IPS-NIHi7 (cell line): ENCODE measurements at regions not wholly inside any gene's neighbourhood (a gene's known extent, or its start where the extent isn't known, plus 50 kb on each side); places are given as distances from the start of the nearest gene placed in this dataset.

ENCODE experiments used
- DNase-seq: peaks from one replicate; pipeline ENCODE4 v3.0.0; 2012; ENCODE audit warnings: mixed read lengths; ENCODE audit errors: extremely low spot score

DNA sequence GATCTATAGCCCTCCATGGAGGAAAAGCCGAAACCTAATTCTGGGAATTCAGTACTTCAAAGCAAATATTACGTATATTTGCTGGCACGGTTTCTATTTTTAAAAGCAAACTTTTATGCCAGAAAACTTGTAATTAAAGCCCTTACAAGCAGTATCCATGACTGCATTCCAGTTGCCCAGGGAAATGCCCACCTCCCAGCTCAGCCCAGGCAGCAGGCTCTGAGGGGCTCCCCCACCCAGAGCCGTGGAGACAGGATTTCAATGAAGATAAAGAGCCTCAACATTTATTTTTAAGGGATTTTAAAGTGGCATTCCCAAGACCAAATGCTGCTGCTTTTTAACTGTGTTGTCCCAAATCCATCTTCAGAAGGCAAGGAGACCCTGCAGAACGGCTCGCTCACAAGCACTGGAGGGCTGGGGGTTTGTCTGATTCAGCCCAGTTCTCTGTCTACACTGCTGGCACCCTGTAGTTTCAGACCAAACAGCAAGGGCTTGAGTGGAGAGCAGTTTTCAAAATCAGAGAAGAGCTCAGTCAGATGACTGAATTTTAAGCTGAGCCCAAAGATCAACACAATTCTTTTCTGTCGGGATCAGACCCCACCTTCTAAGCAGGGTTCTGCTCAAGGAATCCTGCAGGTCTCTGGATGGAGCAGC lies 105.1 kb downstream of the KCNF1 start:
- DNase-seq: no peak

DNA sequence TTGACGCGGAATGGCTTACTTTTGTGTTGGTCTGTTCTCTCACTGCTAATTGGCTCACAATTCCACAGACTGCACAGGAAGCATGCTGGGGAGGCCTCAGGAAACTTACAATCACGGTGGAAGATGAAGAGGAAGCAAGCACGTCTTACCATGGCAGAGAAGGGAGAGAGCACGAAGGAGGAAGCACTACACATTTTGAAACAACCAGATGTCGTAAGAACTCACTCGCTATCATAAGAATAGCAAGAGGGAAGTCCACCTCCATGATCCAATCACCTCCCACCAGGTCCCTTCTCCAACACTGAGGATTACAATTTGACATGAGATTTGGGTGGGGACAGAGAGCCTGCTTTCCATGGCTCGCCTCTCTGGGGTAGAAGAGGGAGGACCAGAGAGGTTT lies 106.2 kb downstream of the KCNF1 start:
- no peak for DNase-seq

DNA sequence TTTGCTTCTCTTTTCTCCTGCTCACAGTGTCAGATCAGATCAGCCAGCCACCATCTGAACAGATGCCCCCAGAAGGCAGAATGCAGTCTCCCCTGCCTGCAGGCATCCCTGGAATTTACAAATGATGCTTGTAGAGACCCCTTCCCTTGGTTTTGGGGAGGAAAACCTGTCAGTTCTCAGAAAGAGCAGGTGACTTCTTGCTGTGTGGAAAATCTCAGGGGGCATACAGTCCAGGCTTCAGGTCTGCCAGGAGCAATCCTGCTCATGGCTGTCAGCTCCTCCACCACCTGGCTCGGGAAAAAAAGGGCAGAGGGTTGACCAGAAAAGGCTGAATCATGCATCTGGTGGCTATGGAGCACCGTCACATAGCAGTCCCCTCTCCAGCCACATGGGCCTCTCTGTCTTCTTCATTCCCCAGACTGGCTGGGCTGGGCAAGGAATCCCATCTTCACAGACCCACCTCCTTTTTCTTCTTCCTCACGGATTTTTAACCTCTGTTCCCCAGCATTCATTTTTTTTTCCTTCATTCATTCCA lies 107.0 kb downstream of the KCNF1 start:
- DNase-seq: no peak

DNA sequence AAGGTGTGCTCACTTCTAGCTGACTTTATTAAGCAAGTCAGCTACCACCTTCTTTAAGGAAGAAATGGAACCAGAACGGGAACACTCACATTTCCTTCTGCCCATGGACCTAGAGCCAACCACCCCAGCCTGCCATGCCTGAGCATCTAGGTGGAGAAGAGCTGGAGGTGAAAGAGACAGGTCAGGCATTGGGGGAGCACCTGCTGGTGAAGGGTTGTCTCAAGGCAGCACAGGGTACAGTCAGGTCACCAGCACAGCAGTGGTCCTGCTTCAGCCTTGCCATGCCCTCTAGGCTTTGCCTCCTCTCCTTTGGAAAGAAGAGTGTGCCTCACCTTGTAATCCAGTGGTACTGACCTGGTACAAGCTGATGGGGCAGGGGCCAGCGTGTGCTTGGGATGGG lies 107.9 kb downstream of the KCNF1 start:
- no peak for DNase-seq

DNA sequence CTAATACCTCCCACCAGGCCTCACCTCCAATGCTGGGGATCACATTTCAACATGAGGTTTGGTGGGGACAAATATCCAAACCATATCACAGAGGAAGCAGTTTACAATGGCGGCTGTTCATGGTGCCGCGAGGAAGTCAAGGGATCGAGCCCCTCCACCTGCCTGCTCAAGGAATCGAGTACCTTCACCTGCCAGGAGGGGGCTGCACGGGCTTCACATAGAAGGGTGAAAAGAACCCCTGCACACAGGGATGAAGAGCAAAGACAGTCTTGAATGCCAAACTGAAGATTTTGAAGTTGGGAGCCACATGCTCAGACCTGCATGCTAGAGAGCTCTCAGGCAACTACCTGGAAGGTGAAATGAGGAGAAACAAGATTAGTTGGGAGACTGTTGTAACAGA lies 110.3 kb downstream of the KCNF1 start:
- no peak for DNase-seq

DNA sequence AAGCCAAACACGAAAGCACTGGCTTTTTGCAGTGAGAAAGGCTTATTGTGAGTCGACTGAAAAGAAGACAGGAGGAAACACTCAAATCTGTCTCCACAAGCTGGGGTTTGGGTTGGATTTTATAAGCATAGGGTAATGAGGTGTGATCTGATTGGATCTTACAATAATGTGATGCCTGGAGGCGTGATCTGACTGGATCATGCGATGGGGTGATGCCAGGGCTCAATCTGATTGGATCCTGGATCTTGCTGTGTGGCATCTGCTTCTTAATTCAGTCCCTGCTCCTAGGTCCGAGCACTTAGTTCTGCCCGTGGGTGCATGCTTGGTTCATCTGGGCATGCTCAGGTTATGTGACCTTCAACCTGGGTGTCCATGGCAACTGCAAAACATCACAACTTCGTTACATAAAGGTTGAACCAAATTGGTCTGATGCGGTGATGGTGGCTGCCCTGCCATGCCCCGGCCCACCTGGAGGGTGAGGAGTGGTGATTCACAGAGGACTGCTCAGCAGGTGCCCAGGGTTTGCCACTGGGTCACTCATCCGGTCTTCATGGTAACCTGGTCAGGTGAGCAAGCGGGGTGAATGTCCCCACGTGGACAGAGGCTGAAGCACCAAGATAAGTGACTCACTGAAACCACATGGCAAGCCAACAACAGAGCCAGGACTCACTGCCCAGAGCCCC lies 111.0 kb downstream of the KCNF1 start:
- DNase-seq: no peak

DNA sequence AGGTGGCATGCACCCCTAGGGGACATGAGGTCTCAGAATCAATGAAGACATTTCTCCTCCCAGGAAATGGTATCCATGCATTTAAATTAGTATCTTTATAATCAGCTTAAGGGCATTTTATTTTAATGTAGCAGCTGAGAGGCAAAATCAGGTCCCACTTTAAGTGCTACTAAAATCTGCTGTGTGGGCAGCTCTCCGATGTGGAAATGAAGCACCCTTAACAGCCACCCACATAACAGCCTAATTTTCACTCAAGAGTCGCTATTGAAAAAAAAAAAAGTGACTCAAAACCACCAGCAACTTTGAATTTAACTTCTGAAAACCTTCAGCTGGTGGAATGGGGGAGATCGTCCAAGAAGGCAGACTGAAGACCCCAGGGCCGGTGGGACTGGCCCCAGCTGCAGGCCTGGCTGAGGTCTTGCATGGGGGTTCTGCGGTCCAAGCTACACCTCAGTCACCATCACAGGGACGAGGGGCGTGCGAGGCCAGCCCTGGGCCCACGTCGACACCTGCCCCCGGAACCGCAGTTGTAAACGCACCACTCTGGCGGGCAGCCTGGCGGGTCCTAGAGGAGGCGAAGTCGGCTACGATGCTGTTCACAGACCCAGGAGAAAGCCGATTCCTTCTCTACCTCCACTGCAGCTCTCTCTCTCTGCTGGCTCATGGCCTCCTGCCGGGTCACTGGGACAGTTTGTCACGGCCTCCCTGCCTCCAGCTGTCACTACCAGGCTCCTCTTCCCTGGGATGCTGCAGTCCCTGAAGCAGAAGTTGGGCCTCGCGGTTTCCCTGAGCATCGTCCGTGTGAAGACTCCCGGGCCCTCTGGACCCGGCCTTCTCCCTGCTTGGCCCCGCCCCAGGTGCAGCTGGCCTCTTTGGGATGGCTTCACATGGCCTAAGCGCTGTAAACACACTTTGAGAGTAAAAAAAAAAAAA lies 111.9 kb downstream of the KCNF1 start:
- no peak for DNase-seq

DNA sequence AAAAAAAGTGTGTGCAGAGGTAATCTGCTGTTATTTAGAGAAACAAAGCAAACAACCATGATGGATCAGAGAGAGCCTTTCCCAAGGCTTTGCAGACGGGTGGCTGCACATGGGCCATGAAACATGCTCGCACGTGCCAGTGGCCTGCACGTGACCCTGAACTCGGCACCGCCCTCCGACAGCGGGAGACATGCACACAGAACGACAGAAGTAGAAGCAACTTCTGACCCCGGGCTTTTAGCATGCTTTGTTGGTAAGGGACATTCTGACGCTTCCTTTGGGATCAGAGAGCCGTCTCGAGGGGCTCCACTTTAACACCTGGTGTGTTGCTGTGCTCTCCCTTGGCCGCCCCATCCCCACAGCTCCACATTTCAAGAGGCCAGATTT lies 112.5 kb downstream of the KCNF1 start:
- DNase-seq: no peak

DNA sequence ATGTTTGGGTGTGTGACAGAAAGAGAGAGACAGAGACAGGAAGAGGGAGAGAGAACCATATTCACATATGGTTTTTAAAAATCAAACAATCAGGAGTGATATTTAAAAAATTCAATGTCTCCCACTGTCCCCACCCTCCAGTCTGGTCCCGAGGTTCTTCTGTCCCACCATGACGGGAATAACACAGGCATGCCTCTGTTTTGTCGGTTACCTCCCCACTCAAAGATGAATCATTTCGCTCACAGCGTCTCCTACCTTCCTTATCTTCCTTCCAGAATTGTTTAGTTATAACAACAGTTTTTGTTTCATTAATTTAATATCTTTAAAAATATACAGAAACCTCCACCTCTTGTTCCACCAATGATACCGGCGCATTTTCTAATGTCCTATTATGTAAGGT lies 113.0 kb downstream of the KCNF1 start:
- no peak for DNase-seq

DNA sequence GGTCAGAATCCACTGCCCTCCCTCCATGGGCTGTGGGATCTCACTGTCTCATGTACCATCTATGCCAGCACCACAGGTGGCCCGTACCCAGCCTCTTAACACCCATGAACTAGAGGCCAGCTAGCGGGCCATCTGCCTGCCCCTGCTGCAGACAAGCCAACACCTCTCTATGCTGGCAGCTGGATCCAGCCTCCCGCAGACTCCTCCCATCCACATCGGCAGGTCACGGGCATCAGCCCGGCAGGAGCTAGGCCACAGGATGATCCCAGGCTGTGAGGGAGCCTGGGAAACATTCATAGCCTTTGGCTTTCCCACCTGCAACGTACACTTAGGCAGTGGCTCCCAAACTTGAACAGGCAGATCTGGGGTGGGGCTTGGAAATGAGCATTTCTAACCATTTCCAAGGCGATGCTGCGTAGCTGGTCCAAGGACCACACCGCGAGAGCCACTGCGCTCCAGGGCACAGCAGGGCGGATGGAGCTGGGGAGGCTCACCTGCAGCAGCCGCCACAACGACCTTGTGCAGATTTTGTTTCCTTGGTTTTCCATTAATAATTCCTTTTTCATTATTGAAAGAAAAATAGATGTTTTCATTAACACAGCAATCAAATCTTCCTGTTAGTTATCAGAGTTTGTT lies 114.7 kb downstream of the KCNF1 start:
- DNase-seq: no peak

DNA sequence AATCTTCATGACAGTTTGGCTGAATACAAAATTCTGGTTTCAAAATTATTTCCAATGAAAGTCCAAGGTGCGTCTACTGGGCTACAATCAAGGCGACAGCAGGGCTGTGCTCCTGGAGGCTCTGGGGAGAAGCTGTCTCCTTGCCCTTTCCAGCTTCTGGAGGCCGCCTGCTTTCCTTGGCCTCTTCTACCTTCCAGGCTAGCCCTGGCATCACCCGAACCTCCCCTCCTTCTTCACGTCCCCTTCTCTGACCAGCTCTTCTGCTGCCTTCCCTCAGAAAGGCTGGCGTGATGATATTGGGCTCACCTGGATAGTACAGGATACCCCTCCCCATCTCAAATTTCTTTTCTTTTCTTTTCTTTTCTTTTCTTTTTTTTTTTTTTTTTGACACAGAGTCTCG lies 115.5 kb downstream of the KCNF1 start:
- DNase-seq: no peak

DNA sequence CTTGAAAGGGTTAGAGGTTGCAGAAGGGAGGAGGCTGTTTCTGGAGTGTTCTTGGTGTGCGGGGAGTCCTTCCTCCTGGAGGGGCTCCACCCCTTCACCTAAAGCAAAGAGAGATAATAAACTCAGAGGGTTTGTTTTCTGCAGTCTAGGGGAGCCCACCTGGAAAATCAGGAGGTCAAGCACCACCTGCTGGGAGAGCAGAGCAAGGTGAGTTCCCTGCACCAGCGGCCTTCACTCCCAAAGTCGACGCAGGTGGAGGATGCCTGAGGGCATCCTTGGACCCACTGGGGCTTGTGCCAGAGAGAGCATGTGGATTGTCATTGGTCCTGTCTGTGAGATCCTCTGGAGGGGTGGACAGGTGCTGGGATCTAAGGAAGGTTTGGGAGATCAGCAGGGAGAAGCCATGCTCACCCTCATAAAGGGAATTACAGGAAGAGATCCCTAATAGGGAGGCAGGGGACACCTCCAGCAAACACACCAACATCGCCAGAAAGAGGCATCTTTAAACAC lies 116.7 kb downstream of the KCNF1 start:
- DNase-seq: no peak

DNA sequence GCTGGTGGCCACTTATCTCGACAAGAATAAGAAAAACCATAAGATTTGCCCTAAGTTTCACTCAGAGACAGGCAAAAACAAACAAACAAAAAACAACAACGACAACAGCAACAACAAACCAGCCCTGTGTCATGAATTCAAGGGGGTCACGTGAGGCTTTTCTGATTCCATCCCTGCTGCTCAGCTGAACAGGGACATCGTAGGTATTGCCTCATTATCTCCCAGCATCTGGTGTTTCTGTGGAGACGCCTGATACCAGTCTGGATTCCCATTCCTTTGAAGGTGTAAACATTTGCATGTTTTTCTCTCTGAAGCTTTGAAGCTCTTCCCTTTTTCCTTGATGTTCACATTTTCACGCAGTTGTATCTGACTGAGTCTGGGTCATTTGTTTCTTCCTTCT lies 117.4 kb downstream of the KCNF1 start:
- DNase-seq: no peak

DNA sequence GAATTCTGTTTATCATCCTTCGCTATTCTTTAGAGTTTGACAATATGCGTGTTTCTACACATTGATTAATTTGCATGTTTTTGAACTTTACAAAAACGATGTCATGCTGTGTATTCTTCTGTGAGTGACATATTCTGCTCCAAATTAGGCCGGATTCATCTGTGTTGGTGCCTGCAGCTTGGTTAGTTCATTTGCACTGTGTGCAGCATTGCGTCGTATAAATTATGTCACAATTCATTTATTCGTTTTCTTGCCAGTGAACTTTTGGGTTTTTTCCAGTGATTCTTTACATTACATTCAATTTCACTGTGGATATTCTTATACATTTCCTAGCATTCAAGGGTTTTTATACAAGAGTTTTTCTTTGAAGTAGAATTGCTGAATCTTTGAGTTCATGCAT lies 118.3 kb downstream of the KCNF1 start:
- DNase-seq: no peak

DNA sequence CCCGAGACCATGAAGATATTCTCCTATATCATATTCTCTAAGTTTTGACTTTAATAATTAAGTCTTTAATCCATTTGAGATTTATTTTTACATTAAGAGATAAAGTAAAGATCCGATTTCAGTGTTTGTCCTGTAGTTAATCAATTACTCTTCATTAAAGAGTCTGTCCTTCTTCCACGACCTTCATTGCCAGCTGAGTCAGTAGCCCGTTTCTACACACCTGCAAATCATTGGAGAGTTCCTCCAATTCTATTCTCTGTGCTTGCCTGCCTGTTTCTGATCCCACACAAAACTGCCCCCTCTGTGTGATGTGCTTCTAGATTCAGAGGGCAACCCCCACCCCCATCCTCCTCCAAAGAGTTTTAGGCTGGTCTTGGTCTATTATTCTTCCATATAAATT lies 119.2 kb downstream of the KCNF1 start:
- DNase-seq: no peak

DNA sequence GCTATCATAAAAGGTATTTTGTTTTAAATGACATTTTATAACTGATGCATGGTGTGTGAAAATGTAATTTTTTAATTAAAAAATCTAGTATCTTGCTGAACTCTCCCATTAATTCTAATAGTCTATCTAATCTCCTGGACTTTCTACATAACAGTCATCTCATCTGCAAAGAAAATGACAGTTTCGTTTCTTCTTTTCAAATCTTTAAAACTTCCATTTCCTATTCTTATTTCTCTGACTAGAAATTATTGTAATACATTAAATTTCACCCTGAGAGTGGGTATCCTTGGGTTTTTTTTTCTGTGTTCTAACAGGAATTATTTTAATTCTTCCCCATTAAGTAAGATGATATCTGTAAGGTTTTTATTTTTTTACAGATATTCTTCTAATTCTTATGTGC lies 120.1 kb downstream of the KCNF1 start:
- DNase-seq: no peak

DNA sequence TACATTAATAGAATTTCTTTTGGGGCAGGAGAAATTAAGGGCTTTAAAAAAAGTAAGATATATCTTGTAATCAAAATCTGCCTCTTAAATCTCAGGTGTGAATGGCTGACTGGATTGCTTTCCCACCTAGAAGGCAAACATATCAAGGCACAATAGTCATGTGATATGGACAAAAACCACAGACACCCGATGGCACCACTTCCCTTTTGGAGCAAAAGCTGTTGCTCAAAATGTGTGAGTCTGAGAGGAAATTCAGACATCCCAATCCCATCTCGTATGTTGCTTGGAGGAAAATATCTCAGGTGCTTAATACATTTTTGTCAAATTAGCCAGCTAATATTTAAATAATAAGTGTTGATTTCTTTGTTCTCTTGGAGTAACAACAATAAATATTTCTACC lies 120.7 kb downstream of the KCNF1 start:
- no peak for DNase-seq

DNA sequence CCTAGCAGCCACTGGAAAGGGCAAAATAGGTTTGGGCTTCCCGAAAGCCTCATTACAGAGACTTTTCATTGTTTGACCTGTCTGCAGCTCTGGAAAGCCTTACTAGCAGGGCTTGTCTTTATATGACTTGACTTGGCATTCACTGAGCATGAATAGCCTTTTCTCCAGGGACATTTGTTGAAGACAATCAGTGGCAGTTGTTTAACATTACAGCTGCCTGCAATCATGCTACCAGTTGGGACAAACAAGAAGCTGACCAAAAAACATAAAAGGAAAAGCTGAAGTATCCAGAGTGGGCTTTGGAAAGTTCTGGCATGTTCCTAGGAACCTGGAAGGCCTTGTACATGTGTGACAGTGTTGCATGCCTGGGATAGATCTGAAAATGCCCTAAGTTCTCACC lies 121.4 kb downstream of the KCNF1 start:
- DNase-seq: no peak

DNA sequence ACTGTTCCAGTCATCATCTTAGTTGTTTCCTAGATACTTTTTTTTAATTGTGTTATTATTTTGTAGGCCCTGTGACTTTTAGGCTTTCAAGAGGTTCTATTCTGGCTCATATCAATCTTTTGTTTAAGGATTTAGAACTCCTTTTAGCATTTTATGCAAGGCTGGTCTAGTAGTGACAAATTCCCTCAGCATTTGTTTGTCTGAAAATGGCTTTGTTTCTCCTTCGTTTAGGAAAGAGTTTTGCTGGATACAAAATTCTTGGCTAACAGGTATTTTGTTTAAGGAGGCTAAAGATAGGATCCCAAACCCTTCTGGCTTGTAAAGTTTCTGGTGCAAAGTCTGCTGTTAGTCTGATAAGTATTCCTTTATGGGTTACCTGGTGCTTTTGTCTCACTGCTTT lies 116.6 kb upstream of the SLC66A3 start:
- DNase-seq: no peak

DNA sequence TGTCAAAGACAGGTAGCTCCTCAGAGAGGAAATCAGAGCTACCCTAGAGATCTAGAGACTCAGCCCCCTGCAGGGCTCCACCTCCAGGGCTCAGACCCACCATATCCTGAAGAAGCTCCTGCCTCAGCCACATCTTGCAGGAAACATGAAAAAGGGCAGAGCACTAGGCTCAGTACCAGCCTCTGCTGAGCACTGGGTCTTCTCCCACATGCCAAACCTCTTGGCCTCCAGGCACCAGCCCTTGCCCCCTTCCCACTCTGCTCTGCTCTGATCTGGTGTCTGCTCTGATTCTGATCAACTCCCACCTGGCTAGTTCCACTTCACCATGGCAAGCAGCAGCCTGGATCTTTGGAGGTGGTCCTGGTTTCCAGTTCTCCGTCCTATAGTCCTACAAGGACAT lies 114.3 kb upstream of the SLC66A3 start:
- no peak for DNase-seq

DNA sequence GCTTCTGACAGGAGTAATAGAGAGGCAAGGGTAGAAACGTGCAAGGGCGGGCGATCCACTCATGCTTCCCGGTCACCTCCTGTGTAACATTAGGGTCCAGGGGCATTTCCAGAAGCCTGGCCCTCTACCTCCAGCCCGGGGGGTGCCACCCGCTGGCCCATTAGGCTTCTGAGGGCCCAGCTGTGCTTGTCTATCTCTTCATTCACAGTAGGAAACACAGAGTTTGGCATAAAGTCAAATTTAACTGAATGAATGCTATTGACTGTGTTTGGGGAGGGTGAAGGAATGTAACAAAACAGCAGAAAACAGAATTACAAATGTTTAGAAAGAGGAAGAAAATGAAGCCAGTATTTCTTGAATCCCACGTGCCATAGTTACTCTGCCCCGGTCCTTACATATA lies 112.4 kb upstream of the SLC66A3 start:
- DNase-seq: no peak

DNA sequence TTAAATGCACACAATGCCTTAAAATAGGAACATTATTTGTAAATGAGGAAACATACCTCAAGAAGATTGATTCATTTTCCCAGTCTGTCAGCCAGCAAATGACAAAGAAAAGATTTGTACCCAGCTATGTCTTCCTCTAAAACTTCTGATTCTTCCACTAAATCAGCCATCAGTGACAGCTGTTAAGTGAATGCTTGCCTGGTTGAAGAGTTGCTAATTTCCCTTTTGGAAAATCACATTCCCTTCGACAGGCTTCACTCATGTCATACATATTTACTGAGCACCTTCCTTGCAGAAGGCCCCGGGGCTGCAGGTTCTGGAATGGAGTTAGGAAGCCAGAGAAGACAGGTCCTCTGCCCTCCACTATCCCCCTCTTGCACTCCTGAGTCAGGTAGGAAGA lies 112.0 kb upstream of the SLC66A3 start:
- no peak for DNase-seq
